ENCODE measurements at regions not wholly inside any gene's neighbourhood (a gene's known extent, or its start where the extent isn't known, plus 50 kb on each side); places are given as distances from the start of the nearest gene placed in this dataset.

DNA sequence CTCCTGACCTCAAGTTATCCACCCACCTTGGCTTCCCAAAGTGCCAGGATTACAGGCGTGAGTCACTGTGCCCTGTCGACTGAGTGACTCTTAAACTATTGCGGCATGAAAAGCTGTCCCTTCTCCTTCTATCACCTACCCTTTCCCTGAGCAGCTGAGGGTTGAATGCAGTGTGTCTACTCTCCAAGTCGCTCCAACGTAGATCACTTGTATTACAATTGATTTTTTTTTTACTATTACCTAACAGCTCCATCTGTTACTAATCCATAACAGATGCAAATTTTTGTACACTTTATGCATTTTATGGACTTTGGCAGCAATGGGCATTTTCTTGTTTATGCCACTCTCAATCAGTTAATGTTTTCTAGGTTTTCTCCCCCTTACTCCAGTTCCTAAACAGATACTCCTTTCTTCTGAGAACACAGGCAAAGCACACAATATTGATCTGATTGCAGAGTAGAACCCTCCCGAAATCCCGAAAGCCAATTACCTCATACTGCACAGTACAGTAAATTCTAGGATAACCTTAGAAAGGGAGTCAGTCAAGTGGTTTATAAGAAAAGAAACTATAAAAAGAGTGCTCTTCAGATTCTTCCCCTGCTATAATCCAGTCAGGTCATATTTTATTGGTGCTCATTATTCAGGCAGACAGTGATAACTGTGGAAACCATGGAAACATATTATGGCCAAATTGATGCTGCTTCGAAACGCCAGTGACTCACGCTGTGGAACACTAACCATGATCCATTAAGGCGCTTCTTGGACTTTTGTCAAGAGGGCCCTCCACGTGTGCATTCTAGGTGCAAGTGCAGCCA, 273.0 kb downstream of the ADGB start:
- no peak overlapping the region for H3K27ac Mint-ChIP-seq (ENCODE audit: unreplicated experiment)

GRCh38 chr6:146872426-146872785, 273.6 kb downstream of the ADGB start:
- no peak overlapping the region for H3K4me3 Mint-ChIP-seq (ENCODE audit: unreplicated experiment)
- no peaks in the 10 kb centered on the region for H3K36me3 Mint-ChIP-seq (ENCODE audit: low read depth, unreplicated experiment)
- TF ChIP-seq, protein P1, sequence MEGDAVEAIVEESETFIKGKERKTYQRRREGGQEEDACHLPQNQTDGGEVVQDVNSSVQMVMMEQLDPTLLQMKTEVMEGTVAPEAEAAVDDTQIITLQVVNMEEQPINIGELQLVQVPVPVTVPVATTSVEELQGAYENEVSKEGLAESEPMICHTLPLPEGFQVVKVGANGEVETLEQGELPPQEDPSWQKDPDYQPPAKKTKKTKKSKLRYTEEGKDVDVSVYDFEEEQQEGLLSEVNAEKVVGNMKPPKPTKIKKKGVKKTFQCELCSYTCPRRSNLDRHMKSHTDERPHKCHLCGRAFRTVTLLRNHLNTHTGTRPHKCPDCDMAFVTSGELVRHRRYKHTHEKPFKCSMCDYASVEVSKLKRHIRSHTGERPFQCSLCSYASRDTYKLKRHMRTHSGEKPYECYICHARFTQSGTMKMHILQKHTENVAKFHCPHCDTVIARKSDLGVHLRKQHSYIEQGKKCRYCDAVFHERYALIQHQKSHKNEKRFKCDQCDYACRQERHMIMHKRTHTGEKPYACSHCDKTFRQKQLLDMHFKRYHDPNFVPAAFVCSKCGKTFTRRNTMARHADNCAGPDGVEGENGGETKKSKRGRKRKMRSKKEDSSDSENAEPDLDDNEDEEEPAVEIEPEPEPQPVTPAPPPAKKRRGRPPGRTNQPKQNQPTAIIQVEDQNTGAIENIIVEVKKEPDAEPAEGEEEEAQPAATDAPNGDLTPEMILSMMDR (IDR thresholded peaks at IDR 0.05; ENCODE audit: unreplicated experiment), result no peak
- H3K27ac Mint-ChIP-seq (ENCODE audit: unreplicated experiment), result no peak overlapping the region
- no peaks in the 10 kb centered on the region for H3K9me3 Mint-ChIP-seq (ENCODE audit: unreplicated experiment)
- no peak for DNase-seq (ENCODE audit: low spot score)
- H3K4me1 Mint-ChIP-seq (ENCODE audit: unreplicated experiment), result peaks cover 5% of the 10 kb centered on the region
- no peaks in the 10 kb centered on the region for H3K27me3 Mint-ChIP-seq (ENCODE audit: unreplicated experiment)

More for the DNA sequence above, 273.0 kb downstream of the ADGB start:
- H3K4me1 Mint-ChIP-seq (ENCODE audit: unreplicated experiment), result peaks cover 5% of the 10 kb centered on the region
- no peaks in the 10 kb centered on the region for H3K27me3 Mint-ChIP-seq (ENCODE audit: unreplicated experiment)
- DNase-seq (ENCODE audit: low spot score), result no peak
- H3K36me3 Mint-ChIP-seq (ENCODE audit: low read depth, unreplicated experiment), result no peaks in the 10 kb centered on the region
- TF ChIP-seq, protein P1 (IDR thresholded peaks at IDR 0.05; ENCODE audit: unreplicated experiment), result no peak
- no peaks in the 10 kb centered on the region for H3K9me3 Mint-ChIP-seq (ENCODE audit: unreplicated experiment)
- no peak overlapping the region for H3K4me3 Mint-ChIP-seq (ENCODE audit: unreplicated experiment)

- Mint-ChIP-seq H3K27me3 (ENCODE audit: unreplicated experiment) (no peaks in the 10 kb centered on the region), H3K27ac (ENCODE audit: unreplicated experiment) (no peak overlapping the region), H3K36me3 (ENCODE audit: low read depth, unreplicated experiment) (no peaks in the 10 kb centered on the region), H3K4me1 (ENCODE audit: unreplicated experiment) (peaks cover 5% of the 10 kb centered on the region), H3K4me3 (ENCODE audit: unreplicated experiment) (no peak overlapping the region), H3K9me3 (ENCODE audit: unreplicated experiment) (no peaks in the 10 kb centered on the region)
- TF ChIP-seq, protein P1 (IDR thresholded peaks at IDR 0.05; ENCODE audit: unreplicated experiment), result no peak
- no peak for DNase-seq (ENCODE audit: low spot score)
Observed at GRCh38 chr6:146874278-146875018, 275.7 kb downstream of the ADGB start.

DNA sequence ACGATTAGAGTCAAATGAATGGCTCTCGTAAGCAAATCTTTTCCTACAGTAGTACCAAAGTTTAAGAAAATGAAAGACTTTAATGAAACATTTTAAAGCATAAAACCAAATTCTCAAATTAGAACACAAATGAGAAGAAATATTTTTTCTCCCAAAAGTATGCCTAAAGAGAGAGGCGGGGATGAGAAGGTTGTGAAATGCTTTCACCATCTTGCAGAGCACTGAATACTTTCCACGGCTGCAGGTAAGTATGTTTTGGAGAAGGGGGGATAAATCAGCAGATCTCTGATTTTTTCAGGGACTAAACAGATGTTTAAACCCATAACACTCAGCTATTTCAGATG, 277.1 kb downstream of the ADGB start:
- H3K27ac Mint-ChIP-seq (ENCODE audit: unreplicated experiment), result no peak overlapping the region

More for the DNA sequence above, 277.1 kb downstream of the ADGB start:
- no peak for DNase-seq (ENCODE audit: low spot score)
- TF ChIP-seq, protein P1 (IDR thresholded peaks at IDR 0.05; ENCODE audit: unreplicated experiment), result no peak
- no peaks in the 10 kb centered on the region for H3K27me3 Mint-ChIP-seq (ENCODE audit: unreplicated experiment)
- no peaks in the 10 kb centered on the region for H3K36me3 Mint-ChIP-seq (ENCODE audit: low read depth, unreplicated experiment)
- no peaks in the 10 kb centered on the region for H3K9me3 Mint-ChIP-seq (ENCODE audit: unreplicated experiment)
- peaks cover 8% of the 10 kb centered on the region for H3K4me1 Mint-ChIP-seq (ENCODE audit: unreplicated experiment)
- H3K4me3 Mint-ChIP-seq (ENCODE audit: unreplicated experiment), result no peak overlapping the region
